G401 (cell line): ENCODE measurements at regions not wholly inside any gene's neighbourhood (a gene's known extent, or its start where the extent isn't known, plus 50 kb on each side); places are given as distances from the start of the nearest gene placed in this dataset.
"Not testable (repeated sequence)": the region's sequence is repeated elsewhere in the genome, so short reads cannot be mapped to it uniquely, and the experiment has no call there.

Source experiments
- DNase-seq: peaks from one replicate; pipeline ENCODE4 v3.0.0-alpha.2; 2015; ENCODE audit warnings: low spot score
- in situ Hi-C: cut with HindIII; loops from 2 replicates; pipeline ENCODE4 v1.10.0; 2016; ENCODE audit warnings: low sequenced_read_pairs, mixed read lengths

- in situ Hi-C loops = no loop called here
- no peak for DNase-seq
These were observed 56.7 kb downstream of the CCDC74A start for GRCh38 chr2:131584380-131584779.

GRCh38 chr2:131584940-131585339 is 57.3 kb downstream of the CCDC74A start:
- in situ Hi-C loops = no loop called here
- DNase-seq = no peak

GRCh38 chr2:131588152-131588873 is 60.6 kb downstream of the CCDC74A start:
- in situ Hi-C loops = no loop called here
- no peak for DNase-seq

GRCh38 chr2:131589126-131589525 is 61.4 kb downstream of the CCDC74A start:
- in situ Hi-C loops, DNase-seq: not testable (repeated sequence)

GRCh38 chr2:131590366-131590765 is 62.7 kb downstream of the CCDC74A start:
- no peak for DNase-seq
- in situ Hi-C loops = no loop called here

- no peak for DNase-seq
- in situ Hi-C loops = no loop called here
These were observed 63.2 kb downstream of the CCDC74A start for GRCh38 chr2:131590896-131591295.

- in situ Hi-C loops, DNase-seq: not testable (repeated sequence)
These were observed 68.9 kb downstream of the CCDC74A start for GRCh38 chr2:131596561-131596960.

GRCh38 chr2:131602444-131602843 is 74.8 kb downstream of the CCDC74A start:
- in situ Hi-C loops, DNase-seq: not testable (repeated sequence)

GRCh38 chr2:131604652-131605051 is 77.0 kb downstream of the CCDC74A start:
- DNase-seq, in situ Hi-C loops: not testable (repeated sequence)

- in situ Hi-C loops, DNase-seq: not testable (repeated sequence)
These were observed 78.7 kb downstream of the CCDC74A start for GRCh38 chr2:131606366-131606765.

GRCh38 chr2:131607056-131607455 is 79.4 kb downstream of the CCDC74A start:
- DNase-seq, in situ Hi-C loops: not testable (repeated sequence)

GRCh38 chr2:131614539-131614938 is 86.9 kb downstream of the CCDC74A start:
- DNase-seq, in situ Hi-C loops: not testable (repeated sequence)

GRCh38 chr2:131618320-131618719 is 90.6 kb downstream of the CCDC74A start:
- in situ Hi-C loops, DNase-seq: not testable (repeated sequence)

- DNase-seq, in situ Hi-C loops: not testable (repeated sequence)
These were observed 95.2 kb downstream of the CCDC74A start for GRCh38 chr2:131622874-131623273.

GRCh38 chr2:131626011-131626410 is 98.3 kb downstream of the CCDC74A start:
- DNase-seq, in situ Hi-C loops: not testable (repeated sequence)

- not testable (repeated sequence) for DNase-seq
These were observed 98.9 kb downstream of the CCDC74A start for GRCh38 chr2:131626565-131626964.

GRCh38 chr2:131627777-131628176 is 100.1 kb downstream of the CCDC74A start:
- DNase-seq = not testable (repeated sequence)

More at GRCh38 chr2:131626565-131626964, 98.9 kb downstream of the CCDC74A start:
- in situ Hi-C loops = not testable (repeated sequence)

GRCh38 chr2:131631648-131632047 is 104.0 kb downstream of the CCDC74A start:
- DNase-seq, in situ Hi-C loops: not testable (repeated sequence)

More at GRCh38 chr2:131627777-131628176, 100.1 kb downstream of the CCDC74A start:
- in situ Hi-C loops = not testable (repeated sequence)

- DNase-seq, in situ Hi-C loops: not testable (repeated sequence)
These were observed 105.7 kb downstream of the CCDC74A start for GRCh38 chr2:131633405-131633804.

GRCh38 chr2:131633827-131634695 is 106.4 kb downstream of the CCDC74A start:
- in situ Hi-C loops, DNase-seq: not testable (repeated sequence)
